ENCODE measurements at regions not wholly inside any gene's neighbourhood (a gene's known extent, or its start where the extent isn't known, plus 50 kb on each side); places are given as distances from the start of the nearest gene placed in this dataset.

GRCh38 chr12:58741226-58741625 is 179.1 kb downstream of the LRIG3 start:
- TF ChIP-seq CTCF (IDR thresholded peaks at IDR 0.05; ENCODE audit: low read depth, low read length) (peak; percentile 43), EZH2phosphoT487 (IDR thresholded peaks at IDR 0.05; ENCODE audit: low read depth) (no peak)
